GM21723 (cell line): ENCODE measurements at regions not wholly inside any gene's neighbourhood (a gene's known extent, or its start where the extent isn't known, plus 50 kb on each side); places are given as distances from the start of the nearest gene placed in this dataset.

Experiments used
- ATAC-seq: cut with Tn5 transposase; IDR thresholded peaks from one replicate; pipeline ENCODE4 v1.9.1; 2021; ENCODE audit warnings: mild to moderate bottlenecking, moderate library complexity; ENCODE audit not compliant: unreplicated experiment

DNA sequence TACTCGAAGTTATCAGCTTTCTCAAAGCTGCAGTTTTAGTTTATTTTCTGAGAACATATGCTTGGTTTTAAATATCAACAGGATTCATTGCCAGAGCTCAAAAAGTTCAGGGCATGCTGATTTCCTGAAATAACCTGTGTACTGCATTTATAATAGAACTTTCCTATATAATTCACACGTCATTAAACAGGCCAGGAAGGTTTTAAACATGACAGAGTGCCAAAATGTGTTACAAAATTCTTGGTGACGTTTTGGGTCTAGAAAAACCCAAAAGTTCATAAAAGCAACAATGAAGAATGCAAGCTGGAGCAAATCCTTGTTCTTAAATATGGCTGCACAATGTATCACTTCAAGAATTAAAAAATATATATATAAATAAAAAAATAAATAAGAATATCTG is 1139.1 kb downstream of the CDH11 start:
- no peak for ATAC-seq

DNA sequence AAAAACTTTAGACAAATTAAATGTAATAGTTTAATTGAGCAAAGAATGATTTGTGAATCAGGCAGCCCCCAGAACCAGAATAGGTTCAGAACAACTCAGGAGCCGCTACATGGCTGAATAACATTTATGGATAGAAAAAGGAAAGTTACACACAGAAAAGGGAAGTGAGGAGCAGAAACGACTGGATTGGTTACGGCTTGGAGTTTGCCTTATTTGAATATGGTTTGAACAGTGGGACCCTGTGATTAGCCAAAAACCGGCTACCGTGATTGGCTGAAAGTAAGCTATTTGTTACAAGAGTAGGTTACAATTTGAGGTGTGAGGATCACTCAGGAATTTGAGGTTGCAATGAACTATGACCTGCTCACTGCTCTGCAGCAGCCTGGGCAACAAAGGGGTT is 1139.8 kb downstream of the CDH11 start:
- ATAC-seq: no peak

DNA sequence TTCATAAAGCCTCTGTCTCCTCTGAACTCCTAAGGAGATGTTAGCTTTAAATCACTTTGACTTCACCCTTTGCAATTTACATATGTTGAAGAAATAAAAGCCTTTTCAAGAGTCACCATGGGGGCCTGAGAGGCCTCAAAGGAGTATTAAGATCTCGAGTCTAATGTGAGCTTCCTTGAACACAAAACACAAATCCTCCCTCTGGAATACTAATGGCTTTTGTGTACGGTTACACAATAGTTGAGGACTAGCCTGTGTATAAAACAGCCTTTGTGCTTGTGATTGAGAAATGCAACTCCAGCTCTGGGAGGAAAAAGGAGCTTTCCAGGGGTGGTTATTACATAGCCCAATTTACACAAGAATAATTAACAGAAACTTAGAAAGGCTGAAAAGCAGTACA is 1140.2 kb downstream of the CDH11 start:
- ATAC-seq: no peak

- ATAC-seq: no peak
Measured at GRCh38 chr16:63980763-63981162, 1141.1 kb downstream of the CDH11 start.

DNA sequence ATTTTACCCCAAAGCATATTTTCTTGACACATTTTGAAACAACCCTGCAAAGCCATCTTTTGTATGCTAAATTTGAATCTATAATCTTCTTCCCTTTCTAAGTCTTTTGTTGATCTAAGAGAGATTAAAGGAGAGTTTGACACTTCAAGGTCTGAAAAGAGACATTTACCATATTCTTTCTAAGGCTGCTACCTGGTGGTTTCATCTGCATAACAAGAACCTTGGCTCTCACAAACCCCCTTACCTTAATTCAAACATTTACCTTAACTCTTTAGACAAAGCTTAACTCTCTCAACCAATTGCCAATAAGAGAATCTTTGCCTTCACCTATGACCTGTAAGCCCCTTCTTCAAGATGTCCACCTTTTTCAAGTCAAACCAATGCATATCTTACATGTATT is 1143.6 kb downstream of the CDH11 start:
- ATAC-seq: no peak

DNA sequence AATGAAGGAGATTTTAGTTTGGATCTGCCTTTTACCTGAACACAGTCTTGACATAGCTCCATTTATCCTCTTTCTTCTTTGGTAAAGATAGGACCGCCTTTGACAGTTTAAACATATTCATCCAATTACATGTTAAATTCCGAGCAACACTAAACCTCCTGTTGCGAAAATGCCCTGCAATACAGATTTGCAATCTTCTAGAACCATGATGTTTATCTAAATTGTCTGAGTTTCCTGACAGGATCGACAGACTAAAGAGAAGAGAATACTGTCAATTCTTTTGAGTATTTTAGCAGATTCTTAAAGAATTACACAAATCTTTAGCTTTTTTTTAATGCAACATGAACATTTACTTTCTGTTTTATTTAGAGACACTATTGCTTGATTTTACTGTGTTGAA is 1145.5 kb downstream of the CDH11 start:
- no peak for ATAC-seq

- ATAC-seq: no peak
Measured at GRCh38 chr16:63975669-63976068, 1146.2 kb downstream of the CDH11 start.

DNA sequence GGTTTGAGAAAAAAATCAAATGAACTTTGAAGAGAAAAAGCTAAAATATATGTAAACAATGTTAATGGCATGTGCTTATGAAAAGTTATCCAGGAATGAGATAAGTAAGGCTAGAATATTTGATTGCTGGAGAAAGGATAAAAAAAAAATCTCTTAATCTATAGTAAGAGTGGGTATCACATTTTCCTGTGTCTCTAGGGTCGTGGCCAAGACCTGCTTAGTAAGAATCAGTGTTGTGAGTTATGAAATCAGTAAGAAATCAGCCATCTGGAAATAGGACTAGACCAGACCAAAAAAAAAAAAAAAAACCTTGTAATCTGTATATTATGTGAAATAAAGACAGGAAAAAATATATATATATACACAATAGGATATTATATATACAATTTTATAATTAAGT is 1153.9 kb downstream of the CDH11 start:
- no peak for ATAC-seq

DNA sequence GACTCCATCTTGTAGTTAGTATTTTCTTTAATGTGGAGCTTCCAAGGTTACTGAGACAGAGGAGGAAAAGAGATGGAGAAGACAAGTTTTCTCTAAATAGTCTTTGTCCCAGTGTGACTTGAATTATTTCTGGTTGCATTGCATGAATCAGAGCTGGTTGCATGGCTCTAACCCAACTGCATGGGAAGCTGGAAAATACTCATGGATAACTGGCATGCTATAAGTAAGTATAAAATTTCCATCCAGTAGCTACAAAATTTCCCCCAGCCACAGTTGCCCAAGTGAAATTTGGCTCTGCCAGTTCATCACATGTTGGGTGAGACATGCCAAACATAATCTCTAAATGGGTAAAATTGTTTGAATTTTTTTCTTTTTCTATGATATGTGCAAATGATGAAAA is 1161.5 kb downstream of the CDH11 start:
- ATAC-seq: no peak

GRCh38 chr16:63947022-63947421 is 1174.8 kb downstream of the CDH11 start:
- ATAC-seq: no peak

DNA sequence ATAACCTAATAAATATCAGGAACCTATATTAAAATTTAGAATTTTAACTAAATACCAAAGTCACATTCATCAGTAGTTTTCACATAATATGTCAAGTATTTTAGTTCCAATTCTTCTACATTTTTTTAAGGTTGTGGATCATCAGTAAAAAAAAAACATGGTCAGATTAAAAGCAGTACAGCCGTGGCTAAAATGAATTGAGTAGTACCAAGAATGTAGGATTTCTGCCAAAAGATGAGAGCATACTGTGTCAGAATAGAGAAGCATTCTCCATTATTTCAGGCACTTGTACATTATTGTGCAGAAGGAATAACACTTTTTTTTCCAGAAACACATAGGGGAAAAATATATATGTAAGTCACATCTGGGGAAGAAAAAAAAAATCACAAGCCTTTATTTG is 1176.1 kb downstream of the CDH11 start:
- no peak for ATAC-seq

DNA sequence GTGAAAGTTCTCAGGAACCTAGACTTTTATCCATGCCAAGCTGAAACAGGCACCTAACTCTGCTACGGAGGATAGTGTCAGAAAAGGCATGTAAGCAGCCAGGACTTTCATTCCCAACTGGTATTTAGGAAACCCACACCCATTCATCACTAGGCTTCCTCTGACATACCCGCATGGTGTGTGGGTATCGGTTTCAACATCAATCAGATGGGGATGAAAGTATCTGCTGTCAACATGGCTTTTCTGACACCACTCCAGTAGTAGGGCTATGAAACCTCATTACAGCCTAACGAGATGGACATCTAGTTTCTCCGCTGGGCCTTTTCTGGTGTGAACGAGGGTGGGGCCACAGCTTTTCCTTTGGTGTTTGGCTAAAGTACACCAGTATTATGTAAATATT is 1178.3 kb downstream of the CDH11 start:
- no peak for ATAC-seq

- ATAC-seq: no peak
Measured at GRCh38 chr16:63938661-63939060, 1183.2 kb downstream of the CDH11 start.

GRCh38 chr16:63933841-63934240 is 1188.0 kb downstream of the CDH11 start:
- no peak for ATAC-seq

DNA sequence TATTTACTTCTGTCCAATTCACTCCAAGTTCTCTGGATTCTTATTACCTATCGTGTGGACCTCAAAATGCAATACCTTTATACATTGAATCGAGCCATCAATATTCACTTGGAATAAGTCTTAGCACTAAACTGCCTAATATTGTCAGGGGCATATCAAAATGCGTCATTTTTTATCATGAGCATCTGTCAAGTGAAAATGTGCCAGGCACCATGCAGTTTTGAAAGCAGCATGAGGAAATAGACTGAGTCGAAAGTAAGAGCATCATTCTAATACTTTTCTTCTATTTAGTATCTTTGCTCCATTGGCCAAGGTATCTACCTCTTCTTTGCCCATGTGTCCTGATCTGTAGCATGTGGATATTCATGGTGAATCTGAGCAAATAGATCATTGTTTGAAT is 1193.4 kb downstream of the CDH11 start:
- ATAC-seq: no peak

- no peak for ATAC-seq
Measured at GRCh38 chr16:63925221-63925620, 1196.6 kb downstream of the CDH11 start.

DNA sequence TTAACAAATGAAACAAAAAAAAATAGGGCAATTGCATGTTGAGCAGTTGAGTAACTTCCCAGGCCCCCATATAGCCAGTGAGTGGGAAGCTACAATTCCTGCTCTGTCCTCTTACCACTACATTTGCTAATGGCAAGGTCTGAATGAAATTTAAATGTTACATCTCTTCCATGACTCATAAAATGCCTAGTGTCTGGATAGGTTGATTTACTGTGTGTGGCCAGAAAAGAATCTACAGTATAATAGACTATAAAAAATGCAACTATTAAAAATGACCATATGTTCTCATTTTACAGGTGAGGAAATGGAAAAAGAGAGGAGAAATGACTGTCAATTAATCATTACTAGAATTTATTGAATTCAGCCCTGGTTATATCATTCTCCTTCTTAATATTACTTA is 1199.3 kb downstream of the CDH11 start:
- no peak for ATAC-seq

- ATAC-seq: no peak
Measured at GRCh38 chr16:63921737-63922295, 1200.0 kb downstream of the CDH11 start.

DNA sequence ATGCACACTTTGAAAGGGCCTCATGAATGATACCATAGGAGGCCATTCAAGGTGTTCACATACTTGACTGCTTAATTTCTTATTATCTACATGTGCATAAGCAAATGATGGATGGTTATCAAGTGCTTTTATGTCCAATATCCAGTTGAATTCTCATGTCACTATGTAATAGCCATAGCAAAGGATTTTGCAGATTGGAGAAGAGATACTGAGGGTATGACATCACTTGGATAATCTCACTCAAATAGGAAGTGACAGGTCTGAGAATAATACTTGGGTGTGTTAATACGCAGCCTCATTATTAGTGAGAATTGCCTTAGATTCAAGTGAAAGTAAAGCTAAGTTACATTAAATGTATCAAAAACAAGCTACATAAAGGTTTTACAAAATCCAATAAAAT is 1208.6 kb downstream of the CDH11 start:
- ATAC-seq: no peak

DNA sequence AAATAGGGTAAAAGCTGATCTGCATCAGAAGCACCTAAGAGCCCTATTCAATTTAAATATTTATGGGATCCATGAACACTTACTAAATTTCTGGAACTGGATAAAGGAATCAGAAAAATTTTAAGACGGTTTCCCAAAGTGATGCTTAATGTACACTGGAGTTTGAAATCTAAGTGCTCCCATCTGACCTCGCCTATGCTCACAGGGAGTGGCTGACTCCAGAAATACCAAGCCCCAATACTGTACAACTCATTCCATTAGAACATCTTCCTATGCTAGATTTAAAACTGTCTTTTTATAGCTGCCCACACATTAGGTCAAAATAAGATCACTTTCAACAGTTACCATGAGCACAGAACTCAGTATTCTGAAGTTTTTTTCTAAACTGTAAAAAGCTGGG is 1214.6 kb downstream of the CDH11 start:
- no peak for ATAC-seq

- no peak for ATAC-seq
Measured at GRCh38 chr16:63904930-63905329, 1216.9 kb downstream of the CDH11 start.

DNA sequence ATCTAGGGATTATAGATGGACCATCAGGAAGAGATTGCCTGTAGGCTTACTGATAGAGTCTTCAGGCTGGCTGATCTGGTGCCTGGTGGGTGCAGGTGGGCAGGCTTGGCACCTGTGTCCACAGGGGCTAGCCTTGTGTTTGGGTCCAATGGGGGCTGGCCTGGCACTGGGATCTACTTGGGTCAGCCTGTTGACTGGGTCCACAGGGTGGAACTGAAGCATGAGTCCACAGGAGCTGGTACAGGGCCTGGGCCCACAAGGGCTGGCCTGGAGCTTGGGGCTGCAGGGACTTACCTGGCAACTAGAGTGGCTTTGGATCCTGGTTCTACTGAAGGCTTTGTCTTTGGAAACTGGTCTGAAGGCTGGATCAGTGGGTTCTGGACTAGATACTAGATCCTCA is 1217.7 kb downstream of the CDH11 start:
- ATAC-seq: no peak

- ATAC-seq: no peak
Measured at GRCh38 chr16:63896383-63897109, 1225.3 kb downstream of the CDH11 start.
